ENCODE measurements at regions not wholly inside any gene's neighbourhood (a gene's known extent, or its start where the extent isn't known, plus 50 kb on each side); places are given as distances from the start of the nearest gene placed in this dataset.

- Mint-ChIP-seq H3K4me3 (no peak overlapping the region), H3K27ac (no peak overlapping the region)
Measured at GRCh38 chr9:108167136-108167900, 677.7 kb upstream of the KLF4 start.

DNA sequence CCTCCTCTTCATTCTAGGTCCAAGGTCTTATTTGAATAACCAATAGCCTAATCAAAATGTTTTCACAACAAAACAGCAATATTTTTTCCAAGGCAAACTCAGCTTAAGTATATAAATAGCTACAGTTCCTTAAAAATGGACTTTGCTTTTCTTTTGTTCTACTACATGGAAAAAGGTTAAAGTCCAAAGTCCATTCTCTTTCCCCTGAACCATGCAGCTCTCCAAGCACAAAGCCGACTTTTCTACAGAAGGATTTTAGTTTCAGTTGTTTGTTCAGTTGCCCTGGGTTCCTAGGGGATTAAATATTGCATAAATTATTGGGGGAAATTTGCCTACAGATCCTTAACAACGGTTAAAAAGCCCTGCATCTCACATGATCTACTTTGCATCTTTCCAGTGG lies 677.0 kb upstream of the KLF4 start:
- H3K9me3 Mint-ChIP-seq = peaks cover 15% of the 10 kb centered on the region
- H3K36me3 Mint-ChIP-seq = no peaks in the 10 kb centered on the region
- no peak overlapping the region for H3K27ac Mint-ChIP-seq
- DNase-seq (ENCODE audit: low spot score in 2 of 2) (no peak), ATAC-seq (no peak)
- H3K4me3 Mint-ChIP-seq = no peak overlapping the region
- no peaks in the 10 kb centered on the region for H3K4me1 Mint-ChIP-seq

More at GRCh38 chr9:108167136-108167900, 677.7 kb upstream of the KLF4 start:
- no peak for DNase-seq (ENCODE audit: low spot score in 2 of 2)
- Mint-ChIP-seq H3K4me1 (no peaks in the 10 kb centered on the region), H3K36me3 (no peaks in the 10 kb centered on the region), H3K9me3 (peaks cover 15% of the 10 kb centered on the region)
- no peak for ATAC-seq

- Mint-ChIP-seq H3K4me3 (no peak overlapping the region), H3K9me3 (peaks cover 16% of the 10 kb centered on the region), H3K27ac (no peak overlapping the region), H3K4me1 (no peaks in the 10 kb centered on the region), H3K36me3 (no peaks in the 10 kb centered on the region)
- DNase-seq (ENCODE audit: low spot score in 2 of 2) (no peak), ATAC-seq (no peak)
Measured at GRCh38 chr9:108163321-108164005, 673.9 kb upstream of the KLF4 start.

- no peaks in the 10 kb centered on the region for H3K4me1 Mint-ChIP-seq
- H3K4me3 Mint-ChIP-seq = no peak overlapping the region
- H3K36me3 Mint-ChIP-seq = no peaks in the 10 kb centered on the region
- no peak for ATAC-seq
- no peak for DNase-seq (ENCODE audit: low spot score in 2 of 2)
- peaks cover 16% of the 10 kb centered on the region for H3K9me3 Mint-ChIP-seq
- no peak overlapping the region for H3K27ac Mint-ChIP-seq
Measured at GRCh38 chr9:108162664-108163063, 673.1 kb upstream of the KLF4 start.

GRCh38 chr9:108161503-108161902 lies 671.9 kb upstream of the KLF4 start:
- ATAC-seq (no peak), DNase-seq (ENCODE audit: low spot score in 2 of 2) (no peak)
- no peak overlapping the region for H3K27ac Mint-ChIP-seq
- H3K4me1 Mint-ChIP-seq = no peaks in the 10 kb centered on the region
- H3K36me3 Mint-ChIP-seq = no peaks in the 10 kb centered on the region
- peaks cover 16% of the 10 kb centered on the region for H3K9me3 Mint-ChIP-seq
- no peak overlapping the region for H3K4me3 Mint-ChIP-seq

GRCh38 chr9:108160706-108161355 lies 671.3 kb upstream of the KLF4 start:
- Mint-ChIP-seq H3K27ac (no peak overlapping the region), H3K9me3 (peaks cover 12% of the 10 kb centered on the region), H3K4me3 (no peak overlapping the region), H3K36me3 (no peaks in the 10 kb centered on the region), H3K4me1 (no peaks in the 10 kb centered on the region)
- DNase-seq (ENCODE audit: low spot score in 2 of 2) (no peak), ATAC-seq (no peak)

GRCh38 chr9:108160039-108160438 lies 670.5 kb upstream of the KLF4 start:
- no peaks in the 10 kb centered on the region for H3K36me3 Mint-ChIP-seq
- peaks cover 9% of the 10 kb centered on the region for H3K9me3 Mint-ChIP-seq
- DNase-seq (ENCODE audit: low spot score in 2 of 2) (no peak), ATAC-seq (no peak)
- no peaks in the 10 kb centered on the region for H3K4me1 Mint-ChIP-seq
- H3K27ac Mint-ChIP-seq = no peak overlapping the region
- no peak overlapping the region for H3K4me3 Mint-ChIP-seq

- Mint-ChIP-seq H3K9me3 (peaks cover 5% of the 10 kb centered on the region), H3K4me3 (no peak overlapping the region), H3K27ac (no peak overlapping the region), H3K36me3 (no peaks in the 10 kb centered on the region), H3K4me1 (no peaks in the 10 kb centered on the region)
- ATAC-seq (no peak), DNase-seq (ENCODE audit: low spot score in 2 of 2) (no peak)
Measured at GRCh38 chr9:108158236-108158995, 668.8 kb upstream of the KLF4 start.

DNA sequence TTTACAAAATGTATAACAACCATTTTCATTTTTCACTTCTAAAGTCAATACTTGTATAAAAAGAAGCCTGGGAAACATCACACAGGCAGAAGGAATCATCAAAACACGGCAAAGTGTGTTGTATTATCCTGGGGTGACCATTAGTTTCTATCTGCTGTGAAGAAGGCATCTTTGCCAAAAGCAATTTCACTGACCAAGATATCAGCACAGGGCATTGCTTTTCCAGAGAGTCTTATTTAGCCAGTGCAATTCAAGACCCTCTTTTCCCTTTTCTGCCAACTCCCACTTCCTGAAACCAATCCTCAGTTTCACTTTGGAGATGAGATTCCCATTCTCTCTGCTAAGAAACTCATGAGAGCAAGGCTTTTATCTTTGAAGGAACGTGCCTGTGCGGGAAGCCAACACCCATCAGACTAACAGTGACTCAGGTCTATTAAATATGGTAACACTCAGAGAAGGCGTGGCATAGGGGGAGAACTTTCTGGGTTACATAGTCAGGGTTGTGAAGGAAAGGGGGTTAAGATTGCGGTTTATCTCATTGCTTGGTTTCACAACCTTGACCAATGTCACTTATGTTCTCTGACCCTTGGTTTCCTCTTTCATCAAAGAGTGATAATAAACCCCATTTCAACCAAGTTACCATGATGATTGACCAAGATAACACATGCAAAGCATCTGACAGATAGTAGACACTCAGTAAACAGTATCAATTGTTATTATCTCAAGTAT lies 666.9 kb upstream of the KLF4 start:
- Mint-ChIP-seq H3K9me3 (peaks cover 8% of the 10 kb centered on the region), H3K36me3 (no peaks in the 10 kb centered on the region), H3K4me1 (no peaks in the 10 kb centered on the region), H3K4me3 (no peak overlapping the region), H3K27ac (no peak overlapping the region)
- ATAC-seq (no peak), DNase-seq (ENCODE audit: low spot score in 2 of 2) (no peak)

DNA sequence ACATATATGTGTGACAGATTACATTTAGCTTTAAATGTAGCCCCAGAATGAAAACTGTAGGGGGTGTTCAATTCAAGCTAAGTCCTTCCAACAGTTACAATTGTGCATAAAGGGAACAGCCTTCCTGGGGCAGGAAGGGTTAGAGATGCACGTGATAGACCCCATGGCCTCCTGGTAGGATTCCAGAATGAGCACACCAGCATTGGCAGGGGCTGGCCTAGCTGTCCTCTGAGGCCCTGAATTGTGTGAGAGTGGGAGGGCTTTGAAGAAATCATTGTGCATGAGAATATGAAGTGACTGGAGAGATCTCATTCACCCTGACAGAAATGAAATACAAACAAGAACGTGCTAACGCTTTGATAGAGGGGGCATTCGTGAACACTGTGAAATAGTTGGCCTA lies 663.8 kb upstream of the KLF4 start:
- no peak for ATAC-seq

DNA sequence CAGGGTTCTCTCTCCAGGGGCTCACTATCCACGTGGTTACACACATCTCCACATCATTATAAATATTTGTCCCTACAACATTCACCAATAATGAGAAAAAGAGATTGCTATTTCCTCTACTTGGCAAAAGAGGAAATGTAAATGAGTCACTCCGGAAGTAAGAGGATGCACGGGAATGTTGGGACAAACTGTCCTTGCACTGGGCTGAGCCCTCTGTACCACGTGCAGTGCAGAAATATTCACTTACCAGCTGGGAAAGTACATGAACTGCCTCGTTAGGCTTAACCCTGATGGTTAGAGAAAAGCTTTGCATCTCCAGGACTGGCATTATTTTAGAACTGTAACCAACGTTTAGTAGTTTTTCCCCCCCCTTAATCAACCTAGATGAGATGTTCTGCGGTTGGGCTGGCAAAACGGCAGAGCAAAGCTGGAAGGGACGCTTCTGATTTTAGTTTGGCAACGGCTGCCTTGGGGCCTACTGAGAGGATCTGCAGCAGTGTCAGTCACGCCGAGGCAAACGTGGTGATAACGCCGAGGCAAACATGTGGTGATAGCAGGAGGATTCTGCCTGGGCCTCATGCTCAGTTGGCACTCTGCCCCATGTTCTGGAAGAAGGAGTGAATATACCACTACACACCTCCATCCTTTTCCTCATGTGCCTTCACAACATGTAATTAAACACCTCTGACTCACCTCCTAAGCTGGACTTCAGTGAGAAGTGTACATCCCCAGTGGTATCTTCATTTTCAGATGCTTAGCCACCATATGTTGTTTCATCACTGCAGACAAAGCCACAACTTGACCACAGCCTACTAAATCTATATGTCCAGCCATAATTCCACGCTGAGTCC lies 661.4 kb upstream of the KLF4 start:
- Mint-ChIP-seq H3K9me3 (peaks cover 13% of the 10 kb centered on the region), H3K4me1 (no peaks in the 10 kb centered on the region), H3K27ac (no peak overlapping the region), H3K36me3 (no peaks in the 10 kb centered on the region), H3K4me3 (no peak overlapping the region)
- ATAC-seq (no peak), DNase-seq (ENCODE audit: low spot score in 2 of 2) (no peak)

More for the DNA sequence above, 663.8 kb upstream of the KLF4 start:
- H3K4me3 Mint-ChIP-seq = no peak overlapping the region
- H3K9me3 Mint-ChIP-seq = peaks cover 5% of the 10 kb centered on the region
- no peaks in the 10 kb centered on the region for H3K36me3 Mint-ChIP-seq
- no peaks in the 10 kb centered on the region for H3K4me1 Mint-ChIP-seq
- no peak for DNase-seq (ENCODE audit: low spot score in 2 of 2)
- H3K27ac Mint-ChIP-seq = no peak overlapping the region

GRCh38 chr9:108149326-108149725 lies 659.8 kb upstream of the KLF4 start:
- ATAC-seq = no peak
- no peak for DNase-seq (ENCODE audit: low spot score in 2 of 2)
- Mint-ChIP-seq H3K4me3 (no peak overlapping the region), H3K9me3 (peaks cover 17% of the 10 kb centered on the region), H3K4me1 (no peaks in the 10 kb centered on the region), H3K36me3 (no peaks in the 10 kb centered on the region), H3K27ac (no peak overlapping the region)

GRCh38 chr9:108142504-108143201 lies 653.1 kb upstream of the KLF4 start:
- peaks cover 14% of the 10 kb centered on the region for H3K9me3 Mint-ChIP-seq
- ATAC-seq = no peak
- H3K27ac Mint-ChIP-seq = no peak overlapping the region
- no peak for DNase-seq (ENCODE audit: low spot score in 2 of 2)
- H3K36me3 Mint-ChIP-seq = no peaks in the 10 kb centered on the region
- H3K4me3 Mint-ChIP-seq = no peak overlapping the region
- no peaks in the 10 kb centered on the region for H3K4me1 Mint-ChIP-seq

DNA sequence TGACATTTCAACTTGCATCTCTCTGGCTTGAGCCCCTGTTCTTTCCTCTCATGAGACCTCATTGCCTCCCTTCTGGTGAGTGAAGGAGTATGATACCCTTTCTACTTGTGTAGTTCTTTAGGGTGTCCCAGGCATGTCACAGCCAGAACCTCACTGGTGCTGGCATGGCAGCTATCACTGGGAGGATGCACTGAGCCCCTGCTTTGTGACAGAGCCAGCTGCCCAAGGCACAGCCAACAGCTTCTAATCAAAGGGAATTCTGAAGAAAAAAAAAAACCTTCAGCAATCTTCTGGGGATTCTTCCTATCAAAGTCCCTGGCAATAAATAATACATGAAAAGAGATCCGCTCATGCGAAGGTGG lies 652.6 kb upstream of the KLF4 start:
- ATAC-seq = no peak
- Mint-ChIP-seq H3K36me3 (no peaks in the 10 kb centered on the region), H3K9me3 (peaks cover 12% of the 10 kb centered on the region), H3K4me1 (no peaks in the 10 kb centered on the region), H3K27ac (no peak overlapping the region), H3K4me3 (no peak overlapping the region)
- DNase-seq (ENCODE audit: low spot score in 2 of 2) = no peak

All from stimulated activated effector memory CD8-positive, alpha-beta T cell treated with anti-CD3 and anti-CD28 coated beads, Interleukin-12 subunit alpha, Interleukin-12 subunit beta, amount 100 ng/mL, for 72 hours (primary cell).